ENCODE measurements at regions not wholly inside any gene's neighbourhood (a gene's known extent, or its start where the extent isn't known, plus 50 kb on each side); places are given as distances from the start of the nearest gene placed in this dataset.

DNA sequence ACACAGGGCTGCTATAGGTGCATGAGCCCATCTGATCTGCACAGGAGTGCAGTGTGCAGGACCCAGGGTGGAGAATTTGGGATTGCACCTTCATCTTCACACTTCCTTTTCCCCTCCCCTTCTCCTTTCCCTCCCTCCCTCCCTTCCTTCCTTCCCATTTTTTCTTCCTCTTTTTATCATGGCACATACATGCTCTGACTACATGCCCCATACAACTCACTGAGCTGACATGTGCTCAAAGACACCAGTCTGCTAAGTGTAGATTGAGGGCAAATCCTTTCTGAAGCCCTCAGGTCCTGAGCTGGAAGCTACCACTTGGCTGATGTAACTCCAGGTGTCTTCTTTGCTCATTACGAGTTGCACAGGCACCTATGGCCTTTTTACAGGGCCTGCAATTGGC, 365.3 kb upstream of the ZNF32 start:
- no peaks in the 10 kb centered on the region for H3K36me3 ChIP-seq (ENCODE audit: low read depth)
- H3K79me2 ChIP-seq (ENCODE audit: low read depth) = no peaks in the 10 kb centered on the region
- CTCF ChIA-PET = no interaction called here
- H4K20me1 ChIP-seq (ENCODE audit: insufficient read depth) = no peaks in the 10 kb centered on the region
- no peak overlapping the region for H3K4me2 ChIP-seq
- H3K4me1 ChIP-seq (replicated peaks; ENCODE audit: insufficient read depth) = no peaks in the 10 kb centered on the region
- no peak overlapping the region for H2AFZ ChIP-seq
- POLR2A ChIA-PET (ENCODE audit: unreplicated experiment) = no interaction called here
- BruUV-seq (replicated peaks) = no TSS peak
- no peak overlapping the region for H3K4me3 ChIP-seq
- TF ChIP-seq EZH2 (IDR thresholded peaks at IDR 0.05; ENCODE audit: low read depth) = no peak
- TF ChIP-seq, protein P1, sequence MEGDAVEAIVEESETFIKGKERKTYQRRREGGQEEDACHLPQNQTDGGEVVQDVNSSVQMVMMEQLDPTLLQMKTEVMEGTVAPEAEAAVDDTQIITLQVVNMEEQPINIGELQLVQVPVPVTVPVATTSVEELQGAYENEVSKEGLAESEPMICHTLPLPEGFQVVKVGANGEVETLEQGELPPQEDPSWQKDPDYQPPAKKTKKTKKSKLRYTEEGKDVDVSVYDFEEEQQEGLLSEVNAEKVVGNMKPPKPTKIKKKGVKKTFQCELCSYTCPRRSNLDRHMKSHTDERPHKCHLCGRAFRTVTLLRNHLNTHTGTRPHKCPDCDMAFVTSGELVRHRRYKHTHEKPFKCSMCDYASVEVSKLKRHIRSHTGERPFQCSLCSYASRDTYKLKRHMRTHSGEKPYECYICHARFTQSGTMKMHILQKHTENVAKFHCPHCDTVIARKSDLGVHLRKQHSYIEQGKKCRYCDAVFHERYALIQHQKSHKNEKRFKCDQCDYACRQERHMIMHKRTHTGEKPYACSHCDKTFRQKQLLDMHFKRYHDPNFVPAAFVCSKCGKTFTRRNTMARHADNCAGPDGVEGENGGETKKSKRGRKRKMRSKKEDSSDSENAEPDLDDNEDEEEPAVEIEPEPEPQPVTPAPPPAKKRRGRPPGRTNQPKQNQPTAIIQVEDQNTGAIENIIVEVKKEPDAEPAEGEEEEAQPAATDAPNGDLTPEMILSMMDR (conservative IDR thresholded peaks at IDR 0.05) = no peak
- peaks cover 20% of the 10 kb centered on the region; the same call in 1 of the 2 replicates for H3K27me3 ChIP-seq (ENCODE audit: insufficient read depth, low read depth)
- H3K27ac ChIP-seq = no peak overlapping the region
- intact Hi-C loops (cut with micrococcal nuclease; ENCODE audit: unreplicated experiment) = no loop called here
- no peak for DNase-seq
- H3K9me2 ChIP-seq (ENCODE audit: insufficient read depth) = no peaks in the 10 kb centered on the region
- no peaks in the 10 kb centered on the region for H3K9me3 ChIP-seq (ENCODE audit: insufficient read depth, low read depth)
- no peaks in the 10 kb centered on the region for H3F3A ChIP-seq (ENCODE audit: insufficient read depth, low read depth)

DNA sequence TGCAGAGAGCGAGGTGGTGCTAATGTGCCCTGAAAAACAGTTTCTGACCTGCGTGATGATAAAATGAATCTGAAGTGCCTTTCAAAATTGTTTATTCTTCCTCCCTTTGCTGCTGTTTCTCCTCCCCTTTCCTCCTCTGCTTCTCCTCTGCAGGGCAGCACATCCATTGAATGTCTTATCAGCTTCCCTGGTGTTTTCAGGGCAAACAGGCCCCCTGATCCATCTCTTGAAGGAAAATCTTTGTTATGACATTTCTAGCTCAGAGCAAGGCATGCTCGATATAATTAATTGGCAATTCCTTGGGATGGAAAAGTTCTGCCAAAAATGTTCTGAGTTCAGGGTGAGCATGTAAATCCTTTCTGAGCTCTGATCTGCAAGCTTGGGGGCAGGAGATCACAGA, 364.2 kb upstream of the ZNF32 start:
- H3K9me3 ChIP-seq (ENCODE audit: insufficient read depth, low read depth) = no peaks in the 10 kb centered on the region
- H3K4me2 ChIP-seq = no peak overlapping the region
- H3F3A ChIP-seq (ENCODE audit: insufficient read depth, low read depth) = no peaks in the 10 kb centered on the region
- no peak for DNase-seq
- no peaks in the 10 kb centered on the region for H3K36me3 ChIP-seq (ENCODE audit: low read depth)
- no TSS peak for BruUV-seq (replicated peaks)
- no peaks in the 10 kb centered on the region for H3K9me2 ChIP-seq (ENCODE audit: insufficient read depth)
- no peak overlapping the region for H3K27ac ChIP-seq
- ChIA-PET POLR2A (ENCODE audit: unreplicated experiment) (no interaction called here), CTCF (no interaction called here)
- TF ChIP-seq, protein P1 (conservative IDR thresholded peaks at IDR 0.05) = no peak
- no peak for TF ChIP-seq EZH2 (IDR thresholded peaks at IDR 0.05; ENCODE audit: low read depth)
- no peaks in the 10 kb centered on the region for H3K4me1 ChIP-seq (replicated peaks; ENCODE audit: insufficient read depth)
- H3K79me2 ChIP-seq (ENCODE audit: low read depth) = no peaks in the 10 kb centered on the region
- peaks cover 20% of the 10 kb centered on the region; the same call in 1 of the 2 replicates for H3K27me3 ChIP-seq (ENCODE audit: insufficient read depth, low read depth)
- H4K20me1 ChIP-seq (ENCODE audit: insufficient read depth) = no peaks in the 10 kb centered on the region
- no peak overlapping the region for H3K4me3 ChIP-seq
- intact Hi-C loops (cut with micrococcal nuclease; ENCODE audit: unreplicated experiment) = no loop called here
- H2AFZ ChIP-seq = no peak overlapping the region

DNA sequence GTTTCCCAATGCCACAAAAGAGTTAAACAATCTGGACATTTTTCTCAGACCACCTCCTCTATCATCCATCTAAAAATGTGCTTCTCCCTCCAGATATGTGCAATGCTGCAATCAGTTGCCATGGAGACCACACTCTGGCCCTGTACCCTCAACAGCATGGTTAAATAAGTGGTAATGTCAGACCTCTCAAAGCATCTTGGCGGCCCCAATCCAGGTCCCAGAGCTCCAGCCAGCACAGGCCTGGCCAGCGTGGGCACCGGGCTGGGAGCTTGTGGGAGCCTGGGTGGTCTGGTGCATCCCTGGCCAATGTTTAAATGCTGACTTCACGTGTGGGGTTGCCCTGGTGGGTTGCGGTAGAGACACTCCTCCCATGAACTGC, 362.9 kb upstream of the ZNF32 start:
- no peaks in the 10 kb centered on the region for H3K9me2 ChIP-seq (ENCODE audit: insufficient read depth)
- no peaks in the 10 kb centered on the region for H3K4me1 ChIP-seq (replicated peaks; ENCODE audit: insufficient read depth)
- H3K9me3 ChIP-seq (ENCODE audit: insufficient read depth, low read depth) = no peaks in the 10 kb centered on the region
- no peaks in the 10 kb centered on the region for H3F3A ChIP-seq (ENCODE audit: insufficient read depth, low read depth)
- no peaks in the 10 kb centered on the region for H3K79me2 ChIP-seq (ENCODE audit: low read depth)
- H3K27ac ChIP-seq = no peak overlapping the region
- intact Hi-C loops (cut with micrococcal nuclease; ENCODE audit: unreplicated experiment) = no loop called here
- no peak for DNase-seq
- no TSS peak for BruUV-seq (replicated peaks)
- no peak overlapping the region for H3K4me2 ChIP-seq
- TF ChIP-seq, protein P1 (conservative IDR thresholded peaks at IDR 0.05) = no peak
- TF ChIP-seq EZH2 (IDR thresholded peaks at IDR 0.05; ENCODE audit: low read depth) = no peak
- H4K20me1 ChIP-seq (ENCODE audit: insufficient read depth) = no peaks in the 10 kb centered on the region
- CTCF ChIA-PET = no interaction called here
- H2AFZ ChIP-seq = no peak overlapping the region
- H3K4me3 ChIP-seq = no peak overlapping the region
- POLR2A ChIA-PET (ENCODE audit: unreplicated experiment) = no interaction called here
- no peaks in the 10 kb centered on the region for H3K36me3 ChIP-seq (ENCODE audit: low read depth)
- peaks cover 33% of the 10 kb centered on the region; the same call in 1 of the 2 replicates for H3K27me3 ChIP-seq (ENCODE audit: insufficient read depth, low read depth)

Data from PC-9 (cell line).